Panc1 (cell line): ENCODE measurements at regions not wholly inside any gene's neighbourhood (a gene's known extent, or its start where the extent isn't known, plus 50 kb on each side); places are given as distances from the start of the nearest gene placed in this dataset.

ENCODE experiments used
- ATAC-seq: fragments of 200-7000 bp; cut with Tn5 transposase; 2 replicates; pipeline ENCODE4 v1.9.1; 2020; ENCODE audit warnings: mild to moderate bottlenecking, moderate library complexity
- BruUV-seq: library from RNA; stranded (reverse); fragments of 400-500 nt; replicated peaks from 2 replicates; lab custom pipeline; 2021; lab: Mats Ljungman, UMichigan
- CTCF ChIA-PET: fragments of 300-600 bp; sonication (Branson Sonifier 250); formaldehyde crosslinking; loops from one replicate; lab custom pipeline; 2022; ENCODE audit warnings: antibody characterized with exemption; lab: Charles Lee
- POLR2A ChIA-PET: fragments of 300-600 bp; sonication (Branson Sonifier 250); formaldehyde crosslinking; loops from one replicate; lab custom pipeline; 2022; ENCODE audit warnings: antibody characterized with exemption; lab: Charles Lee
- DNase-seq: peaks from one replicate; pipeline ENCODE4 v3.0.0-alpha.2; 2010; ENCODE audit warnings: low read depth, low spot score
- H3K27ac ChIP-seq: 2 replicates; pipeline ENCODE4 v1.5.1; 2011; ENCODE audit warnings: mild to moderate bottlenecking, low read length, inconsistent platforms
- H3K27me3 ChIP-seq: fragments of 200-500 bp; sonication (Bioruptor generic); 2 replicates; pipeline ENCODE4 v1.6.0; 2014; ENCODE audit warnings: low read length, inconsistent platforms; ENCODE audit not compliant: control insufficient read depth, insufficient read depth
- H3K36me3 ChIP-seq: fragments of 200-500 bp; sonication (Bioruptor generic); 2 replicates; pipeline ENCODE4 v1.5.1; 2014; ENCODE audit warnings: inconsistent platforms, mild to moderate bottlenecking, low read length, moderate library complexity; ENCODE audit not compliant: control insufficient read depth, insufficient read depth
- H3K4me1 ChIP-seq: 2 replicates; pipeline ENCODE4 v1.5.1; 2011; ENCODE audit warnings: inconsistent platforms, mild to moderate bottlenecking, low read length, moderate library complexity; ENCODE audit not compliant: control insufficient read depth, insufficient read depth
- H3K4me3 ChIP-seq, 2 experiments: 2 replicates each; pipeline ENCODE4 v1.5.1; 2011 to 2012; ENCODE audit warnings: low read depth in 2 of 2, low read length in 2 of 2, mild to moderate bottlenecking in 2 of 2, inconsistent platforms in 1 of 2, moderate library complexity in 1 of 2
- H3K9me3 ChIP-seq: fragments of 200-500 bp; sonication (Bioruptor generic); 2 replicates; pipeline ENCODE4 v1.5.1; 2014; ENCODE audit warnings: low read depth, mild to moderate bottlenecking, inconsistent platforms, low read length, moderate library complexity; ENCODE audit not compliant: control insufficient read depth, insufficient read depth
- CTCF ChIP-seq: fragments of 450-650 bp; IDR thresholded peaks from 2 replicates; pipeline ENCODE4 v1.5.1; 2017; ENCODE audit warnings: mild to moderate bottlenecking
- POLR2AphosphoS5 ChIP-seq: IDR thresholded peaks from 2 replicates; pipeline ENCODE4 v1.6.1; 2012; ENCODE audit warnings: mild to moderate bottlenecking, low read depth, low read length, moderate library complexity
- REST ChIP-seq, 2 experiments: IDR thresholded peaks; 2 replicates each; pipeline ENCODE4 v1.6.1; 2011 to 2012; ENCODE audit warnings: low read depth in 2 of 2, control low read depth in 1 of 2, low read length in 1 of 2, mild to moderate bottlenecking in 1 of 2, moderate library complexity in 1 of 2; ENCODE audit not compliant: insufficient read depth in 1 of 2
- SIN3A ChIP-seq: IDR thresholded peaks from 2 replicates; pipeline ENCODE4 v1.6.1; 2012; ENCODE audit warnings: low read depth, mild to moderate bottlenecking, low read length, moderate library complexity, borderline replicate concordance; ENCODE audit not compliant: insufficient read depth
- TCF7L2 ChIP-seq: IDR thresholded peaks from 2 replicates; pipeline ENCODE4 v1.6.1; 2011; ENCODE audit warnings: mild to moderate bottlenecking, low read depth, low read length, inconsistent platforms
- in situ Hi-C: cut with HindIII; loops from 2 replicates; pipeline ENCODE4 v1.10.0; 2016; ENCODE audit warnings: low sequenced_read_pairs, low pct_unique_long_range_greater_than_20kb
- intact Hi-C: fragments of 100-400 bp; cut with micrococcal nuclease; formaldehyde crosslinking; loops from one replicate; pipeline ENCODE4 v1.10.0; 2022; ENCODE audit not compliant: unreplicated experiment

- DNase-seq = no peak
- ChIA-PET CTCF (no interaction called here), POLR2A (no interaction called here)
- intact Hi-C loops (loop anchor here (10.0 kb wide), 1 partner anchor 649 kb away; no protein-coding TSS in a partner anchor), in situ Hi-C loops (no loop called here)
- BruUV-seq = no TSS peak
- no peak overlapping the region for H3K4me3 ChIP-seq
- H3K9me3 ChIP-seq = no peaks in the 10 kb centered on the region
- H3K27me3 ChIP-seq = no peaks in the 10 kb centered on the region; the same call in 1 of the 2 replicates
- H3K36me3 ChIP-seq = no peaks in the 10 kb centered on the region
- no peaks in the 10 kb centered on the region for H3K4me1 ChIP-seq
- no peak for ATAC-seq
- no peak for TF ChIP-seq POLR2AphosphoS5
- TF ChIP-seq CTCF = no peak
- no peak for TF ChIP-seq SIN3A
- no peak for TF ChIP-seq REST (IDR thresholded peaks at IDR 0.05; ENCODE audit: insufficient read depth in 1 of 2, low read depth in 2 of 2, low read length in 1 of 2)
- TF ChIP-seq TCF7L2 = no peak
- no peak overlapping the region for H3K27ac ChIP-seq
These were observed 75.9 kb upstream of the SLC35G4 start for GRCh38 chr18:11533513-11533890.

- Histone ChIP-seq H3K27ac (no peak overlapping the region), H3K9me3 (no peaks in the 10 kb centered on the region), H3K4me3 (no peak overlapping the region), H3K27me3 (no peaks in the 10 kb centered on the region; the same call in 1 of the 2 replicates), H3K36me3 (no peaks in the 10 kb centered on the region), H3K4me1 (no peaks in the 10 kb centered on the region)
- in situ Hi-C loops = no loop called here
- intact Hi-C loops = loop anchor here (10.0 kb wide), 1 partner anchor 648 kb away; no protein-coding TSS in a partner anchor
- DNase-seq (no peak), ATAC-seq (no peak)
- CTCF ChIA-PET = interaction anchor here (0.7 kb wide), 1 partner anchor 597 kb away, joined by 4 read pairs; no protein-coding TSS in a partner anchor
- POLR2A ChIA-PET = no interaction called here
- no TSS peak for BruUV-seq
- TF ChIP-seq SIN3A = no peak
These were observed 76.5 kb upstream of the SLC35G4 start for GRCh38 chr18:11532758-11533512.

- CTCF ChIA-PET = no interaction called here
- H3K27me3 ChIP-seq = no peaks in the 10 kb centered on the region; the same call in 1 of the 2 replicates
- TF ChIP-seq TCF7L2 (no peak), REST (IDR thresholded peaks at IDR 0.05; ENCODE audit: insufficient read depth in 1 of 2, low read depth in 2 of 2, low read length in 1 of 2) (no peak), POLR2AphosphoS5 (no peak), CTCF (no peak), SIN3A (no peak)
- ATAC-seq (no peak), DNase-seq (no peak)
- intact Hi-C loops = no loop called here
- no peaks in the 10 kb centered on the region for H3K4me1 ChIP-seq
- no peaks in the 10 kb centered on the region for H3K9me3 ChIP-seq
- no peaks in the 10 kb centered on the region for H3K36me3 ChIP-seq
- no peak overlapping the region for H3K27ac ChIP-seq
- H3K4me3 ChIP-seq = no peak overlapping the region
- POLR2A ChIA-PET = no interaction called here
- BruUV-seq = no TSS peak
- in situ Hi-C loops = no loop called here
These were observed 80.3 kb upstream of the SLC35G4 start for GRCh38 chr18:11529081-11529480.
